Naive thymus-derived CD4-positive, alpha-beta T cell (primary cell): ENCODE measurements at regions not wholly inside any gene's neighbourhood (a gene's known extent, or its start where the extent isn't known, plus 50 kb on each side); places are given as distances from the start of the nearest gene placed in this dataset.
"Not testable (repeated sequence)": the region's sequence is repeated elsewhere in the genome, so short reads cannot be mapped to it uniquely, and the experiment has no call there.

Experiments
- ATAC-seq: fragments of 150-1000 bp; cut with Tn5 transposase; 2 replicates; pipeline ENCODE4 v1.10.0; 2021; ENCODE audit warnings: mild to moderate bottlenecking, moderate library complexity
- CTCF ChIA-PET: fragments of 350-600 bp; sonication (Branson Sonifier 250); formaldehyde crosslinking; loops from one replicate; lab custom pipeline; 2021; ENCODE audit warnings: antibody characterized with exemption; lab: Charles Lee
- POLR2A ChIA-PET: fragments of 350-600 bp; sonication (Branson Sonifier 250); formaldehyde crosslinking; loops from one replicate; lab custom pipeline; 2021; ENCODE audit warnings: antibody characterized with exemption, inconsistent platforms; lab: Charles Lee
- DNase-seq, 9 donors: peaks; one replicate each; pipeline versions ENCODE4 v3.0.0 to v3.0.0-alpha.2; 2020 to 2022; ENCODE audit warnings: mixed read lengths in 1 of 9
- H3K27ac ChIP-seq: one replicate; pipeline ENCODE4 v1.7.0; 2013; ENCODE audit warnings: mild to moderate bottlenecking, low read depth, low read length, moderate library complexity
- H3K27me3 ChIP-seq, 2 donors: one replicate each; pipeline ENCODE4 v1.7.0; 2013; ENCODE audit warnings: low read length in 2 of 2, mild to moderate bottlenecking in 2 of 2, moderate library complexity in 2 of 2; ENCODE audit not compliant: control insufficient read depth in 2 of 2, insufficient read depth in 2 of 2
- H3K36me3 ChIP-seq, 3 experiments: 1 replicate in 2 of 3; 2 replicates in 1 of 3; pipeline ENCODE4 v1.7.0; 2013; ENCODE audit warnings: low read length in 3 of 3, mild to moderate bottlenecking in 3 of 3, moderate library complexity in 1 of 3; ENCODE audit not compliant: insufficient read depth in 3 of 3, control insufficient read depth in 2 of 3
- H3K4me1 ChIP-seq, 2 donors: one replicate each; pipeline ENCODE4 v1.7.0; 2013; ENCODE audit warnings: low read length in 2 of 2, mild to moderate bottlenecking in 2 of 2, moderate library complexity in 1 of 2; ENCODE audit not compliant: control insufficient read depth in 2 of 2, insufficient read depth in 2 of 2
- H3K4me3 ChIP-seq: 2 replicates; pipeline ENCODE4 v1.7.0; 2013; ENCODE audit warnings: mild to moderate bottlenecking, low read length
- H3K9me3 ChIP-seq, 3 experiments: 1 replicate in 2 of 3; 2 replicates in 1 of 3; pipeline ENCODE4 v1.7.0; 2013; ENCODE audit warnings: low read length in 3 of 3; ENCODE audit not compliant: control insufficient read depth in 2 of 3
- H3K27ac Mint-ChIP-seq, 9 donors: one replicate each; pipeline ENCODE4 v1.8.0; 2020 to 2022; ENCODE audit warnings: mixed read lengths in 9 of 9, mild to moderate bottlenecking in 8 of 9, moderate library complexity in 5 of 9, inconsistent platforms in 2 of 9
- H3K27me3 Mint-ChIP-seq, 5 donors: one replicate each; pipeline ENCODE4 v1.8.0; 2021 to 2022; ENCODE audit warnings: mixed read lengths in 5 of 5, mild to moderate bottlenecking in 1 of 5
- H3K36me3 Mint-ChIP-seq, 5 donors: one replicate each; pipeline ENCODE4 v1.8.0; 2020 to 2022; ENCODE audit warnings: mixed read lengths in 5 of 5, mild to moderate bottlenecking in 3 of 5, inconsistent platforms in 1 of 5
- H3K4me1 Mint-ChIP-seq, 7 donors: one replicate each; pipeline ENCODE4 v1.8.0; 2020 to 2022; ENCODE audit warnings: mixed read lengths in 7 of 7, mild to moderate bottlenecking in 3 of 7, inconsistent platforms in 1 of 7
- H3K4me3 Mint-ChIP-seq, 10 donors: one replicate each; pipeline ENCODE4 v1.8.0; 2020 to 2022; ENCODE audit warnings: mild to moderate bottlenecking in 10 of 10, mixed read lengths in 10 of 10, moderate library complexity in 6 of 10, inconsistent platforms in 2 of 10
- H3K9me3 Mint-ChIP-seq, 11 donors: one replicate each; pipeline ENCODE4 v1.8.0; 2020 to 2022; ENCODE audit warnings: mixed read lengths in 11 of 11, mild to moderate bottlenecking in 4 of 11, inconsistent platforms in 1 of 11, moderate library complexity in 1 of 11
- intact Hi-C, 2 donors: fragments of 100-400 bp; cut with micrococcal nuclease; formaldehyde crosslinking; loops; one replicate each; pipeline ENCODE4 v1.15.1; 2023

DNA sequence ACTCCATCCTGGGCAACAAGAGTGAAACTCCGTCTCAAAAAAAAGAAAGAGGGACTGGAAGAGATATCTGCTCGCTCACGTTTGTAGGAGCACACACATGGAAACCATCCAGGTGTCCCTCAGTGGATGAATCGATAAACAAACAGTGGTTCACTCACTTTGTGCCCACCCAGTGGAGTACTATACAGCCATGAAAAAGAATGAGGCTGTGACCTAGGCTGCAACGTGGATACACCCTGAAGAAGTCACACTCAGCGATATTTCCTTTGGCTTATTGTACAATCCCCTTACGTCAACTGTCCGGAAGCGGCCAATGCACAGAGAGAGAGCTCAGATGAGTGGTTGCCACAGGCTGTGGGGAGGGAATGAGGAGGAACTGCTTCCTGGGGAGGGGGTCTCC is 82.3 kb upstream of the PPP2R3B start:
- Histone ChIP-seq H3K36me3 (no peaks in the 10 kb centered on the region), H3K4me1 (no peaks in the 10 kb centered on the region), H3K27me3 (no peaks in the 10 kb centered on the region), H3K4me3 (no peak overlapping the region), H3K9me3 (peaks cover 0 to 5% (median 0%) of the 10 kb centered on the region in 3 experiments), H3K27ac (no peak overlapping the region)
- Mint-ChIP-seq H3K4me1 (no peaks in the 10 kb centered on the region), H3K9me3 (peaks cover 0 to 15% (median 7%) of the 10 kb centered on the region in 11 donors), H3K36me3 (peaks cover 0 to 7% (median 3%) of the 10 kb centered on the region in 5 donors), H3K4me3 (no peak overlapping the region), H3K27ac (no peak overlapping the region), H3K27me3 (peaks cover 0 to 10% (median 0%) of the 10 kb centered on the region in 5 donors)
- CTCF ChIA-PET: no interaction called here
- ATAC-seq (no peak), DNase-seq (no peak)
- intact Hi-C loops: no loop called here
- POLR2A ChIA-PET: no interaction called here

DNA sequence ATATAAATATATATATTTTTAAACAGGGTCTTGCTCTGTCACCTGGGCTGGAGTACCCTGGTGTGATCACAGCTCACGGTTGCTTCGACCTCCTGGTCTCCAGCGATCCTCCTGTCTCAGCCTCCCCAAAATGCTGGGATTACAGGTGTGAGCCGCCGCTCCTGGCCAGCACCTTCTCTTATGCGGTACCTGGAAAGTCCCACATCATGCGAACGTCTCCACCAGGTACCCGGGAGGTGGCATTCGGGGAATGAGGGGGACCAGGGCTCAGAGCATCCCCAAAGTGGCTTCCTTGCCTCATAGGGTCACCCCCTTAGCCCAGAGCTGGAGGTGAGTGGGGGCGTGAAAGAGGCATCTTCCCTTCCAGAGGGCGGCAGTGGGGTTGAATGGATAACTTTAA is 84.0 kb upstream of the PPP2R3B start:
- no peak for ATAC-seq
- Mint-ChIP-seq H3K4me1 (no peaks in the 10 kb centered on the region), H3K4me3 (no peak overlapping the region), H3K27ac (no peak overlapping the region), H3K9me3 (peaks cover 0 to 26% (median 8%) of the 10 kb centered on the region in 11 donors), H3K27me3 (peaks cover 0 to 14% (median 5%) of the 10 kb centered on the region in 5 donors), H3K36me3 (peaks cover 0 to 9% (median 4%) of the 10 kb centered on the region in 5 donors)
- Histone ChIP-seq H3K27me3 (no peaks in the 10 kb centered on the region), H3K36me3 (no peaks in the 10 kb centered on the region), H3K27ac (no peak overlapping the region), H3K4me1 (no peaks in the 10 kb centered on the region), H3K4me3 (no peak overlapping the region), H3K9me3 (peaks cover 0 to 5% (median 0%) of the 10 kb centered on the region in 3 experiments)
- ChIA-PET CTCF (no interaction called here), POLR2A (no interaction called here)
- intact Hi-C loops: no loop called here
- no peak for DNase-seq

DNA sequence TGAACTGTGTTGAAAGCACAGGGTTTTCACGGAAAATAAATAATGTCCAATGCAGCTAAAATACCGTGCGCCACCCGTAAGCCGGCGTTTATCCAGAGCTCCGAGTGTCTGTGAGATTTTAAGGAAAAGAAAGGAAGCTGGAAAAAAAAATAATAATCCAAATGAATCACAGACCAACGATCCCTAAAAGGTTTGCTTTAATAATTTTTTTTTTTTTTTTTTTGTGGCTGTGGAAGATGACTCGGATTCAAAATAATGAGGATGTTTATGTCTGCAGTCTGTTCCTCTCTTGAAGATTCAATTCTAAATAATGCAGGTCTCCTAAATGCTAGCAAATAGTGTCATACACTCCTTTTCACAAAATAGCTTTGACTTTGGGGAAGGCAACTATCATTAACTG is 84.6 kb upstream of the PPP2R3B start:
- peaks cover 0 to 17% (median 5%) of the 10 kb centered on the region in 5 donors for H3K27me3 Mint-ChIP-seq
- peaks cover 0 to 5% (median 0%) of the 10 kb centered on the region in 3 experiments for H3K9me3 ChIP-seq
- CTCF ChIA-PET: no interaction called here
- H3K4me3 ChIP-seq: no peak overlapping the region
- intact Hi-C loops: no loop called here
- ATAC-seq (no peak), DNase-seq (no peak)
- no peaks in the 10 kb centered on the region for H3K27me3 ChIP-seq
- H3K36me3 ChIP-seq: no peaks in the 10 kb centered on the region
- POLR2A ChIA-PET: no interaction called here
- H3K36me3 Mint-ChIP-seq: peaks cover 0 to 10% (median 4%) of the 10 kb centered on the region in 5 donors
- H3K4me1 Mint-ChIP-seq: no peaks in the 10 kb centered on the region
- no peak overlapping the region for H3K27ac ChIP-seq
- no peak overlapping the region for H3K4me3 Mint-ChIP-seq
- H3K9me3 Mint-ChIP-seq: peaks cover 0 to 26% (median 8%) of the 10 kb centered on the region in 11 donors
- no peak overlapping the region for H3K27ac Mint-ChIP-seq
- no peaks in the 10 kb centered on the region for H3K4me1 ChIP-seq

- POLR2A ChIA-PET, H3K4me3 ChIP-seq, DNase-seq, H3K36me3 Mint-ChIP-seq, H3K27ac ChIP-seq, H3K4me1 ChIP-seq, H3K36me3 ChIP-seq, H3K4me1 Mint-ChIP-seq, CTCF ChIA-PET, ATAC-seq, H3K4me3 Mint-ChIP-seq, H3K27ac Mint-ChIP-seq, H3K9me3 ChIP-seq, H3K27me3 ChIP-seq, intact Hi-C loops: not testable (repeated sequence)
- H3K9me3 Mint-ChIP-seq: peaks cover 0 to 26% (median 8%) of the 10 kb centered on the region in 11 donors
- peaks cover 0 to 17% (median 5%) of the 10 kb centered on the region in 5 donors for H3K27me3 Mint-ChIP-seq
Observed at GRCh38 chrX:472275-472674, 85.6 kb upstream of the PPP2R3B start.

DNA sequence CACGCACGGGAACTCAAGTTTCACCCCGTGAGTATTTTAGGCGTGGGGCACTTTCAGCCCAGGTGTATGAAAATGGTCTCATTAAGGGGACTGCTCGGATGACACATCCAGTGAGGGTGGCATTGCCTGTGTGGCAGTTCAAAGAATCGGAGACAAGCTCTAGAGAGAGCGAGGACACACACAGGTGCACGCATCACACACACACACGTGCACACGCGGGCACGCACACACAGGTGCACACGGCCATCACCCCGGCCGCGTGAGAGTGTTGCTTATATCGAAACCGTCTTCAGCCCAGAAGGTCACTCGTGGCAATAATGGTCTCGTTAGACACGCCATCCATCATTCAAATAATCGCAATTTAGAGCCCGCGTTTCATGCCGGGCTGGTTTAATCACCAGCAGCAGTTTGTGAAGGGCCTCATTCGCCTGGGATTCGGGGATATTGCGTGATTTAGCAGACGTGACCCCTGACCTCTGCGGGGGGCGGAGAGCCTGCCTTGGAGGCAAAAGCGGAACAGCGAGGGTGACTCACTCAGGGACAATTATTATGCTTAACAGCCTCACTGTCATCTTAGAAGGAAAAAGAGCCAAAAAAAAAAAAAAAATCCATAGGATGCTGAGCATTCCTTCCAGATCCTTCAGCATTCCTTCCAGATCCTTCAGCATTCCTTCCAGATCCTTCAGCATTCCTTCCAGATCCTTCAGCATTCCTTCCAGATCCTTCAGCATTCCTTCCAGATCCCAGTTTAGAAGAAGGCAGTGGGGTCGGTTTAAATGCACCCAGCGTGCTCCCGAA is 89.4 kb upstream of the PPP2R3B start:
- H3K4me3 ChIP-seq: no peak overlapping the region
- POLR2A ChIA-PET: no interaction called here
- Mint-ChIP-seq H3K4me1 (no peaks in the 10 kb centered on the region), H3K4me3 (no peak overlapping the region), H3K27ac (no peak overlapping the region), H3K27me3 (peaks cover 0 to 17% (median 5%) of the 10 kb centered on the region in 5 donors), H3K36me3 (peaks cover 0 to 7% (median 4%) of the 10 kb centered on the region in 5 donors), H3K9me3 (peaks cover 0 to 26% (median 8%) of the 10 kb centered on the region in 11 donors)
- H3K36me3 ChIP-seq: no peaks in the 10 kb centered on the region
- intact Hi-C loops: no loop called here
- H3K27me3 ChIP-seq: no peaks in the 10 kb centered on the region
- ATAC-seq: no peak
- H3K4me1 ChIP-seq: no peaks in the 10 kb centered on the region
- DNase-seq: no peak
- no peaks in the 10 kb centered on the region for H3K9me3 ChIP-seq
- H3K27ac ChIP-seq: no peak overlapping the region
- CTCF ChIA-PET: no interaction called here

- POLR2A ChIA-PET: no interaction called here
- CTCF ChIA-PET: no interaction called here
- Mint-ChIP-seq H3K27me3 (peaks cover 0 to 12% (median 5%) of the 10 kb centered on the region in 5 donors), H3K4me3 (no peak overlapping the region), H3K9me3 (peaks cover 0 to 23% (median 8%) of the 10 kb centered on the region in 11 donors), H3K36me3 (peaks cover 0 to 7% (median under 1%) of the 10 kb centered on the region in 5 donors), H3K27ac (no peak overlapping the region), H3K4me1 (no peaks in the 10 kb centered on the region)
- Histone ChIP-seq H3K27me3 (no peaks in the 10 kb centered on the region), H3K27ac (no peak overlapping the region), H3K9me3 (no peaks in the 10 kb centered on the region), H3K4me1 (no peaks in the 10 kb centered on the region), H3K36me3 (no peaks in the 10 kb centered on the region), H3K4me3 (no peak overlapping the region)
- ATAC-seq (no peak), DNase-seq (no peak)
- intact Hi-C loops: no loop called here
Observed at GRCh38 chrX:476724-477075, 90.0 kb upstream of the PPP2R3B start.
